Astrocyte of the hippocampus (primary cell): ENCODE measurements at regions not wholly inside any gene's neighbourhood (a gene's known extent, or its start where the extent isn't known, plus 50 kb on each side); places are given as distances from the start of the nearest gene placed in this dataset.
"Not testable (repeated sequence)": the region's sequence is repeated elsewhere in the genome, so short reads cannot be mapped to it uniquely, and the experiment has no call there.

Source experiments
- DNase-seq: peaks from one replicate; pipeline ENCODE4 v3.0.0; 2011; ENCODE audit warnings: low read depth, low spot score

GRCh38 chr6:168369786-168370185 is 50.2 kb upstream of the DACT2 start:
- DNase-seq, result no peak

GRCh38 chr6:168370310-168370991 is 50.9 kb upstream of the DACT2 start:
- DNase-seq, result peak; percentile 65

GRCh38 chr6:168371185-168371584 is 51.6 kb upstream of the DACT2 start:
- DNase-seq, result no peak

GRCh38 chr6:168371618-168371980 is 52.0 kb upstream of the DACT2 start:
- no peak for DNase-seq

GRCh38 chr6:168371981-168372711 is 52.6 kb upstream of the DACT2 start:
- DNase-seq, result no peak

- DNase-seq, result no peak
These were observed 53.3 kb upstream of the DACT2 start for GRCh38 chr6:168372889-168373288.

GRCh38 chr6:168373389-168373788 is 53.8 kb upstream of the DACT2 start:
- no peak for DNase-seq

GRCh38 chr6:168374051-168374502 is 54.5 kb upstream of the DACT2 start:
- no peak for DNase-seq

GRCh38 chr6:168374541-168375071 is 55.0 kb upstream of the DACT2 start:
- no peak for DNase-seq

GRCh38 chr6:168376120-168376519 is 56.5 kb upstream of the DACT2 start:
- no peak for DNase-seq

GRCh38 chr6:168376811-168377483 is 57.4 kb upstream of the DACT2 start:
- no peak for DNase-seq

- DNase-seq, result no peak
These were observed 57.9 kb upstream of the DACT2 start for GRCh38 chr6:168377484-168377855.

GRCh38 chr6:168377856-168378832 is 58.6 kb upstream of the DACT2 start:
- no peak for DNase-seq

- not testable (repeated sequence) for DNase-seq
These were observed 60.0 kb upstream of the DACT2 start for GRCh38 chr6:168379579-168379978.

GRCh38 chr6:168380166-168380955 is 60.6 kb upstream of the SMOC2 start:
- not testable (repeated sequence) for DNase-seq

- DNase-seq, result no peak
These were observed 59.9 kb upstream of the SMOC2 start for GRCh38 chr6:168380956-168381605.

- no peak for DNase-seq
These were observed 59.1 kb upstream of the SMOC2 start for GRCh38 chr6:168381726-168382458.

- no peak for DNase-seq
These were observed 57.7 kb upstream of the SMOC2 start for GRCh38 chr6:168383062-168383854.
